ENCODE measurements at regions not wholly inside any gene's neighbourhood (a gene's known extent, or its start where the extent isn't known, plus 50 kb on each side); places are given as distances from the start of the nearest gene placed in this dataset.

DNA sequence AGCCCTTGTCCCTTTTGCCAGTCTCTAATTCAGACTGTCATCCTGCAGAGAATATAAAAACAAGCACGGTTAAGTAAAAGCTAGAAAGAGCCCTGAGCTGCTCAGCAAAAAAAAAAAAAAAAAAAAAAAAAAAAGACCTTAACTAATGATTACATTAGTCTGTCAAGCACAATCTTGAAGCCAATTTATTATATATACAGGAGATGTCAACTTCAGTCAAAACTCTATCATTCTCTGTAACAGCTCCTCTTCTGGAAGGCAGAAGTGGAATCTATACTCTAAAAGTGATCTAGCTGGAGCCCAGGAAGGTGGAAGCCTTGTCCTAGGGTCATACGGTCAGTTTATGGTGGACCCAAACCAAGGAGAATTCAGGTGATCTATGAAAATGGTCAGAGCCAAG lies 55.2 kb upstream of the UBASH3B start:
- TF ChIP-seq TCF4 (CRISPR knock-in tag; IDR thresholded peaks at IDR 0.05; ENCODE audit: borderline replicate concordance) (no peak), CSDC2 (CRISPR knock-in tag; IDR thresholded peaks at IDR 0.05) (no peak), ZNF565 (CRISPR knock-in tag; conservative IDR thresholded peaks at IDR 0.05; ENCODE audit: low read depth) (no peak)
- TF ChIP-seq, protein P1, sequence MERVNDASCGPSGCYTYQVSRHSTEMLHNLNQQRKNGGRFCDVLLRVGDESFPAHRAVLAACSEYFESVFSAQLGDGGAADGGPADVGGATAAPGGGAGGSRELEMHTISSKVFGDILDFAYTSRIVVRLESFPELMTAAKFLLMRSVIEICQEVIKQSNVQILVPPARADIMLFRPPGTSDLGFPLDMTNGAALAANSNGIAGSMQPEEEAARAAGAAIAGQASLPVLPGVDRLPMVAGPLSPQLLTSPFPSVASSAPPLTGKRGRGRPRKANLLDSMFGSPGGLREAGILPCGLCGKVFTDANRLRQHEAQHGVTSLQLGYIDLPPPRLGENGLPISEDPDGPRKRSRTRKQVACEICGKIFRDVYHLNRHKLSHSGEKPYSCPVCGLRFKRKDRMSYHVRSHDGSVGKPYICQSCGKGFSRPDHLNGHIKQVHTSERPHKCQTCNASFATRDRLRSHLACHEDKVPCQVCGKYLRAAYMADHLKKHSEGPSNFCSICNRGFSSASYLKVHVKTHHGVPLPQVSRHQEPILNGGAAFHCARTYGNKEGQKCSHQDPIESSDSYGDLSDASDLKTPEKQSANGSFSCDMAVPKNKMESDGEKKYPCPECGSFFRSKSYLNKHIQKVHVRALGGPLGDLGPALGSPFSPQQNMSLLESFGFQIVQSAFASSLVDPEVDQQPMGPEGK (CRISPR knock-in tag; IDR thresholded peaks at IDR 0.05; ENCODE audit: borderline replicate concordance), result no peak

Measured in SK-N-SH treated with all-trans-retinoic acid at 6 μM for 48 hours (cell line).